Esophagus squamous epithelium (tissue), 5 donors: ENCODE measurements at regions not wholly inside any gene's neighbourhood (a gene's known extent, or its start where the extent isn't known, plus 50 kb on each side); places are given as distances from the start of the nearest gene placed in this dataset.

Experiments used
- DNase-seq: peaks from one replicate; lab custom pipeline; 2025; lab: John Stamatoyannopoulos, UW
- H3K27ac ChIP-seq, 4 donors: fragments of 200-600 bp; sonication (generic); one replicate each; pipeline ENCODE4 v1.5.1; 2016 to 2019; ENCODE audit warnings: mild to moderate bottlenecking in 1 of 4
- H3K27me3 ChIP-seq, 4 donors: fragments of 200-600 bp; sonication (generic); 1 replicate in 3 of 4; 2 replicates in 1 of 4; pipeline versions ENCODE4 v1.5.1 to v1.6.0; 2017 to 2021; ENCODE audit warnings: antibody characterized with exemption in 1 of 4
- H3K36me3 ChIP-seq, 3 donors: fragments of 200-600 bp; sonication (generic); one replicate each; pipeline ENCODE4 v1.5.1; 2016 to 2019
- H3K4me1 ChIP-seq, 3 donors: fragments of 200-600 bp; sonication (generic); one replicate each; pipeline ENCODE4 v1.5.1; 2017 to 2019
- H3K4me3 ChIP-seq, 4 donors: fragments of 200-600 bp; sonication (generic); 1 replicate in 3 of 4; 2 replicates in 1 of 4; pipeline ENCODE4 v1.5.1; 2016 to 2019; ENCODE audit warnings: mild to moderate bottlenecking in 2 of 4, moderate library complexity in 1 of 4
- H3K9me3 ChIP-seq, 3 donors: fragments of 200-600 bp; sonication (generic); one replicate each; pipeline ENCODE4 v1.5.1; 2016 to 2019
- CTCF ChIP-seq, 6 experiments: fragments of 450-650 bp in 4 of 6; fragments of 200-600 bp in 2 of 6; sonication (generic) in 2 of 6; IDR thresholded peaks; one replicate each; pipeline ENCODE4 v1.5.1; 2016 to 2019; ENCODE audit warnings: antibody characterized with exemption in 6 of 6, mild to moderate bottlenecking in 4 of 6, moderate library complexity in 4 of 6
- POLR2A ChIP-seq, 4 donors: fragments of 450-650 bp; IDR thresholded peaks; one replicate each; pipeline ENCODE4 v1.6.1; 2017; ENCODE audit warnings: antibody characterized with exemption in 4 of 4, mild to moderate bottlenecking in 4 of 4, moderate library complexity in 3 of 4
- WGBS, 2 donors: methylation state at CpG; one replicate each; pipeline ENCODE4 v1.1.5; 2018; 5-methylcytosine and 5-hydroxymethylcytosine counted together
- intact Hi-C: fragments of 100-400 bp; cut with DNase I; formaldehyde crosslinking; loops from one replicate; pipeline ENCODE4 v1.15.0; 2022
- donor health status: DM: yes; HTN: yes; CAD: no.

- TF ChIP-seq POLR2A (IDR thresholded peaks at IDR 0.05) (no peak), CTCF (IDR thresholded peaks at IDR 0.05) (no peak)
- no peaks in the 10 kb centered on the region for H3K4me1 ChIP-seq
- no peak for DNase-seq
- 52 to 63% methylated on average over 1 of the region's 1 CpG for WGBS, 2 donors
- intact Hi-C loops: no loop called here
- no peaks in the 10 kb centered on the region for H3K27me3 ChIP-seq
- H3K36me3 ChIP-seq: no peaks in the 10 kb centered on the region
- no peak overlapping the region for H3K4me3 ChIP-seq
- H3K27ac ChIP-seq: no peak overlapping the region
- peaks cover 0 to 4% (median 0%) of the 10 kb centered on the region in 3 donors for H3K9me3 ChIP-seq
These were observed 349.0 kb upstream of the ATP10A start for GRCh38 chr15:26212109-26212508.

GRCh38 chr15:26210980-26211379 is 347.9 kb upstream of the ATP10A start:
- no peak for TF ChIP-seq CTCF (IDR thresholded peaks at IDR 0.05)
- TF ChIP-seq POLR2A (IDR thresholded peaks at IDR 0.05): no peak
- no peak for DNase-seq
- no peaks in the 10 kb centered on the region for H3K4me1 ChIP-seq
- H3K27me3 ChIP-seq: no peaks in the 10 kb centered on the region
- H3K36me3 ChIP-seq: no peaks in the 10 kb centered on the region
- no peak overlapping the region for H3K27ac ChIP-seq
- H3K9me3 ChIP-seq: no peaks in the 10 kb centered on the region
- intact Hi-C loops: no loop called here
- WGBS, 2 donors: 44 to 48% methylated on average over 3 of the region's 3 CpGs
- H3K4me3 ChIP-seq: no peak overlapping the region

GRCh38 chr15:26201177-26201858 is 338.2 kb upstream of the ATP10A start:
- no peak overlapping the region for H3K4me3 ChIP-seq
- intact Hi-C loops: no loop called here

GRCh38 chr15:26200427-26200826 is 337.3 kb upstream of the ATP10A start:
- DNase-seq: no peak
- TF ChIP-seq POLR2A (IDR thresholded peaks at IDR 0.05) (no peak), CTCF (IDR thresholded peaks at IDR 0.05) (no peak)
- Histone ChIP-seq H3K4me1 (no peaks in the 10 kb centered on the region), H3K36me3 (no peaks in the 10 kb centered on the region), H3K4me3 (no peak overlapping the region), H3K27me3 (no peaks in the 10 kb centered on the region), H3K9me3 (no peaks in the 10 kb centered on the region), H3K27ac (no peak overlapping the region)
- intact Hi-C loops: no loop called here
- 63 to 64% methylated on average over 6 to 8 of the region's 8 CpGs for WGBS, 2 donors

More at GRCh38 chr15:26201177-26201858, 338.2 kb upstream of the ATP10A start:
- 48 to 71% methylated on average over 8 of the region's 9 CpGs for WGBS, 2 donors
- no peaks in the 10 kb centered on the region for H3K9me3 ChIP-seq
- no peaks in the 10 kb centered on the region for H3K36me3 ChIP-seq
- DNase-seq: no peak
- H3K4me1 ChIP-seq: no peaks in the 10 kb centered on the region
- H3K27ac ChIP-seq: no peak overlapping the region
- H3K27me3 ChIP-seq: no peaks in the 10 kb centered on the region
- TF ChIP-seq POLR2A (IDR thresholded peaks at IDR 0.05) (no peak), CTCF (IDR thresholded peaks at IDR 0.05) (no peak)

GRCh38 chr15:26197719-26198118 is 334.6 kb upstream of the ATP10A start:
- WGBS, 2 donors: 41 to 67% methylated on average over 3 to 5 of the region's 5 CpGs
- no peak for DNase-seq
- no peaks in the 10 kb centered on the region for H3K4me1 ChIP-seq
- no peaks in the 10 kb centered on the region for H3K9me3 ChIP-seq
- H3K36me3 ChIP-seq: no peaks in the 10 kb centered on the region
- no peak overlapping the region for H3K4me3 ChIP-seq
- no peaks in the 10 kb centered on the region for H3K27me3 ChIP-seq
- no peak overlapping the region for H3K27ac ChIP-seq
- intact Hi-C loops: no loop called here
- TF ChIP-seq POLR2A (IDR thresholded peaks at IDR 0.05) (no peak), CTCF (IDR thresholded peaks at IDR 0.05) (no peak)
